Common myeloid progenitor, CD34-positive (primary cell): ENCODE measurements at regions not wholly inside any gene's neighbourhood (a gene's known extent, or its start where the extent isn't known, plus 50 kb on each side); places are given as distances from the start of the nearest gene placed in this dataset.
"Not testable (repeated sequence)": the region's sequence is repeated elsewhere in the genome, so short reads cannot be mapped to it uniquely, and the experiment has no call there.

Source experiments
- CTCF ChIA-PET: fragments of 350-600 bp; sonication (Branson Sonifier 250); formaldehyde crosslinking; loops from one replicate; lab custom pipeline; 2021; ENCODE audit warnings: antibody characterized with exemption; lab: Charles Lee
- POLR2A ChIA-PET: fragments of 350-600 bp; sonication (Branson Sonifier 250); formaldehyde crosslinking; loops from one replicate; lab custom pipeline; 2021; ENCODE audit warnings: antibody characterized with exemption; lab: Charles Lee
- DNase-seq, 3 donors: peaks; one replicate each; pipeline versions ENCODE4 v3.0.0 to v3.0.0-alpha.2; 2013
- H3K27ac ChIP-seq, 2 experiments: 1 replicate in 1 of 2; 2 replicates in 1 of 2; pipeline ENCODE4 v1.7.0; 2013; ENCODE audit warnings: inconsistent platforms in 2 of 2, low read length in 2 of 2, mild to moderate bottlenecking in 2 of 2, low read depth in 1 of 2, moderate library complexity in 1 of 2; ENCODE audit not compliant: severe bottlenecking in 2 of 2, insufficient read depth in 1 of 2, poor library complexity in 1 of 2
- H3K27me3 ChIP-seq, 5 experiments: replicated peaks in 2 of 5; 1 replicate in 3 of 5; 2 replicates in 2 of 5; pipeline versions ENCODE4 v1.6.1 to v1.7.0; 2013; ENCODE audit warnings: low read length in 4 of 5, mild to moderate bottlenecking in 2 of 5, moderate library complexity in 2 of 5, inconsistent platforms in 1 of 5; ENCODE audit not compliant: insufficient read depth in 5 of 5, control insufficient read depth in 4 of 5
- H3K36me3 ChIP-seq, 4 experiments: 1 replicate in 2 of 4; 2 replicates in 2 of 4; pipeline versions ENCODE4 v1.6.1 to v1.7.0; 2013; ENCODE audit warnings: low read length in 3 of 4, control low read depth in 1 of 4, mild to moderate bottlenecking in 1 of 4; ENCODE audit not compliant: control insufficient read depth in 4 of 4, insufficient read depth in 4 of 4
- H3K4me1 ChIP-seq, 4 experiments: 1 replicate in 3 of 4; 2 replicates in 1 of 4; pipeline versions ENCODE4 v1.6.1 to v1.7.1; 2013; ENCODE audit warnings: low read length in 3 of 4, mild to moderate bottlenecking in 3 of 4, control low read depth in 1 of 4, inconsistent platforms in 1 of 4, moderate library complexity in 1 of 4; ENCODE audit not compliant: control insufficient read depth in 4 of 4, insufficient read depth in 4 of 4; ENCODE audit errors: control extremely low read depth in 1 of 4
- H3K4me3 ChIP-seq, 7 experiments: 1 replicate in 4 of 7; 2 replicates in 3 of 7; pipeline versions ENCODE4 v1.5.1 to v1.7.0; 2013; ENCODE audit warnings: mild to moderate bottlenecking in 7 of 7, low read length in 6 of 7, moderate library complexity in 6 of 7, inconsistent platforms in 2 of 7, low read depth in 2 of 7, control low read depth in 1 of 7; ENCODE audit not compliant: insufficient read depth in 4 of 7, control insufficient read depth in 1 of 7; ENCODE audit errors: extremely low read depth in 1 of 7
- H3K9me3 ChIP-seq, 5 experiments: 1 replicate in 4 of 5; 2 replicates in 1 of 5; pipeline versions ENCODE4 v1.6.1 to v1.7.1; 2013; ENCODE audit warnings: low read length in 4 of 5, mild to moderate bottlenecking in 2 of 5, inconsistent platforms in 1 of 5, low read depth in 1 of 5, moderate library complexity in 1 of 5; ENCODE audit not compliant: control insufficient read depth in 4 of 5, insufficient read depth in 2 of 5; ENCODE audit errors: control extremely low read depth in 1 of 5
- WGBS: methylation state at CpG from one replicate; pipeline ENCODE4 v1.1.5; 2013; ENCODE audit not compliant: insufficient coverage; 5-methylcytosine and 5-hydroxymethylcytosine counted together

DNA sequence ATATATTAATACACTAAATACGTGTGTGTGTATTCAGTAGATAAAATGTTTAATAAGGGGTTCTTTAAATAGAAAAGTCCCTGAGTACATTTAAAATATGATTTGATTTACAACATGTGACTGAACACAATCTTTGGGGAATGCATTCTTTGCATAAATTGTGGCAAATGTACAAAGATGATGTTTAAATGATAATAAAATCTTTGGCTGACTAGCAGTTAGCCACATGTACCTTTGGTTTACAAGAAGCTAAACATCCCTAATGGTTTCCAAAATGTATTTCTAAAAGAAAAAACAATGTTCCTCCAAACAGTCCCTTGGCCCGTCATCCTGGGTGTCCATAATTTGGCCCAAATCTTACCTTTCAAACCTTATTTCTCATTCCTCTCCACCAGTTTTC is 106.4 kb upstream of the MARK1 start:
- Histone ChIP-seq H3K27me3 (peaks cover 0 to 2% (median 0%) of the 10 kb centered on the region in 5 experiments), H3K36me3 (no peaks in the 10 kb centered on the region), H3K4me1 (no peaks in the 10 kb centered on the region), H3K9me3 (no peaks in the 10 kb centered on the region), H3K4me3 (no peak overlapping the region), H3K27ac (no peak overlapping the region)
- CTCF ChIA-PET: no interaction called here
- WGBS: 100% methylated on average over 1 of the region's 2 CpGs
- no peak for DNase-seq
- POLR2A ChIA-PET: no interaction called here

DNA sequence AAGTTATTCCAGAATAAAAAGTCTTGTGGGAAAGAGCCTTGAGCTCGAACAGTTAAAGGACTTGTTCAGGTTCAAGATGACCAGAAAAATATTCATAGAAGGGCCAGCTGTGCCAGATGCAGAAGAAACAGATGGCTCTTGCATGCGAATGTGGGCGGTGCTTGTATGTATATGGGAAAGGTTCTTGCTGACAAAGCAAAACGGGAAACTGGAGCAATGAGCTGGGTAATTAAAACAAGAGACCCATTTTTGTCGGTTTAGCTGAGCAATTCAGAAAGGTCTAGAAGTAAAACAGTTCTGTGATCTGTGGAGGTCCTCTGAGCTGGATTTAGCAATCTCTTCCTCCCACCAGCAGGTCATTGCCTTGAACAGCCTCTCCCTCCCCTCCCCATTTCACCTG is 107.2 kb upstream of the MARK1 start:
- peaks cover 0 to 2% (median 0%) of the 10 kb centered on the region in 5 experiments for H3K9me3 ChIP-seq
- no peaks in the 10 kb centered on the region for H3K36me3 ChIP-seq
- 72% methylated on average over 5 of the region's 5 CpGs for WGBS
- no peaks in the 10 kb centered on the region for H3K4me1 ChIP-seq
- no peak overlapping the region for H3K4me3 ChIP-seq
- no peak for DNase-seq
- H3K27me3 ChIP-seq: peaks cover 0 to 2% (median 0%) of the 10 kb centered on the region in 5 experiments
- ChIA-PET POLR2A (no interaction called here), CTCF (no interaction called here)
- no peak overlapping the region for H3K27ac ChIP-seq

DNA sequence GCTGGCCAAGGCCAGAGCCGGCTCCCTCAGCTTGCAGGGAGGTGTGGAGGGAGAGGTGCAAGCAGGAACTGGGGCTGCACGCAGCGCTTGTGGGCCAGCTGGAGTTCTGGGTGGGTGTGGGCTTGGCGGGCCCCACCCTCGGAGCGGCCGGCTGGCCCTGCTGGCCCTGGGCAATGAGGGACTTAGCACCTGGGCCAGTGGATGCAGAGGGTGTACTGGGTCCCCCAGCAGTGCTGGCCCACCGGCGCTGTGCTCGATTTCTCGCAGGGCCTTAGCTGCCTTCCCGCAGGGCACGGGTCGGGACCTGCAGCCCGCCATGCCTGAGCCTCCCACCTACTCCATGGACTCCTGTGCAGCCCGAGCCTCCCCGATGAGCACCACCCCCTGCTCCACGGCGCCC is 115.6 kb upstream of the MARK1 start:
- H3K4me1 ChIP-seq, DNase-seq, POLR2A ChIA-PET, H3K36me3 ChIP-seq, H3K9me3 ChIP-seq, H3K4me3 ChIP-seq, CTCF ChIA-PET, H3K27me3 ChIP-seq, H3K27ac ChIP-seq: not testable (repeated sequence)
- WGBS: 99% methylated on average over 11 of the region's 19 CpGs

DNA sequence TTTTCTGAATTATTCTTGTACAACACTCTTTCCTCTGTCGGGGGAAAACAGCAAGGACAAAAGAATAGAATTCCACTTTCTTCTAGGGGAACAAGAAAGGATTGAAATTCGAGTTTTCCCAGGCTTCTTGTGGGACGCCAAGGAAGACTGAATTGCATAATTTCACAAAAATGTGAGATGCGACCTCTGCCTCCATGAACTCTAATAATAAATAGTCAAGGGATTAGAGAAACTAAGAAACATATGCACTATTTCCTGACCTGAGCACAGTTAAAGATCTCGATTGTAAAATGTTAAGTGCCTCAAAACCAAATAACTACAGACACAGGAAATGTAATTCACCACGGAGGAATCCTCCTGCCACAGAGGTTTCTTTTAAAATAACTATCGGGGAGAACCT is 117.3 kb upstream of the MARK1 start:
- Histone ChIP-seq H3K9me3 (no peaks in the 10 kb centered on the region), H3K27ac (no peak overlapping the region), H3K36me3 (no peaks in the 10 kb centered on the region), H3K27me3 (peaks cover 0 to 7% (median 4%) of the 10 kb centered on the region in 5 experiments), H3K4me3 (no peak overlapping the region), H3K4me1 (no peaks in the 10 kb centered on the region)
- no peak for DNase-seq
- POLR2A ChIA-PET: no interaction called here
- CTCF ChIA-PET: no interaction called here
- 79% methylated on average over 2 of the region's 7 CpGs for WGBS

DNA sequence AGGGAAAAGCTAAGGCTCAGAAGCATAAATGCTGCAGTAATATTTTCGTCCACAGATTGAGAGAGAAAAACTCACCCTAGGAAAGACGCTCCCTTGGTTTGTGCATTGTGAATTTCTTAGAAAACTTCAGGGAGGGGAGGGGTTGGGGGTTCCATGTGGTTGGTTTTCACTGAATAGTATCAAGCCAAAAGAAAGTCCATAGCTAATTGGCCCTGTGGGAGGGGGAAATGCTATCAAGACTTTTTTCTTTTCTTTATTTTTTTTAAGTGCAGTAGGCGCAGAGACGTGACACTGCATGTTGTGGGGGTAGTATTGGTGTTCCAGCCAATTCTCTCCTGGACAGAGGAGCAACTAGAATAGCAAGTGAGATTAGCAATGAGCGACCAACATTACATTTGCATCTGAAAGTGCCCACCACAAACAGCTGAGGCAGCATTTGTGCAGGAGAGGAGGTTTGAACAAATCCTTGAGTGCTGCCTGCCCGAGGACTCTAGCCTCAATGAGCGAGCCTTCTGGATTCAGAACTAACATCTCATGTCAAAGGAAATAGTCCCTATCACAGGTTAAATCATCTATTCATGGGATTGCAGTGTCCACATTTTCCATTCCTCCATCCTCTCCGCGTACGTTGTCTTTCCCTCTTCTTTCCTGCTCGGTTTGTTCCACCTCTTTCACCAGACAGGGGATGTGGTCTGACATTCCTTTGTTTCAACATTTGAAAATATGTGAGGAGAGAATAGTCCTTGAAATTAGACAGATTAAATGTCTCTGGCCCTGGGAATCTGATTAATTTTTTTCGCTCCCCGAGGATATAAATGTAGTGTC is 118.0 kb upstream of the MARK1 start:
- 75% methylated on average over 5 of the region's 13 CpGs for WGBS
- Histone ChIP-seq H3K27ac (no peak overlapping the region), H3K27me3 (peaks cover 0 to 7% (median 4%) of the 10 kb centered on the region in 5 experiments), H3K9me3 (no peaks in the 10 kb centered on the region), H3K4me1 (no peaks in the 10 kb centered on the region), H3K4me3 (no peak overlapping the region), H3K36me3 (no peaks in the 10 kb centered on the region)
- ChIA-PET CTCF (no interaction called here), POLR2A (no interaction called here)
- no peak for DNase-seq

DNA sequence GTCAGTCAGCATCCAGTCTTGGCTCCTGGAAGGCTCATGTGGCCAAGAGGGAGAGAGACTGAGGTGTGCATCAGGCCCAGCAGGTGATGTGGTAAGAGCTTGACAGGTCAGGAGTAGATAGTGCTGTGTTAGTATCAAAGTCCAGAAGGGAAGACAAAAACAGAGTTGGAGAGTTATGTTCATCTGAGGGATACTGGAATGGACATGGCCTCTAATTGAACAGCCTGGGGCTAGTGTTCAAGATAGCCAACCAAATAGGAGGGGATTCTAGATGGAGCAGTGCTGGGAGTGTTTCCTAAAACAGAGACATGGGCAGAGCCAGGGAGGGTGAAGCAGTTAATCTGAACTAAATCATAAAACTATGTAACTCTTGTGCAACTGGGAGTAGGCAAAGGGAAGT is 120.7 kb upstream of the MARK1 start:
- H3K4me1 ChIP-seq: no peaks in the 10 kb centered on the region
- no peak for DNase-seq
- POLR2A ChIA-PET: no interaction called here
- H3K27me3 ChIP-seq: peaks cover 0 to 7% (median 4%) of the 10 kb centered on the region in 5 experiments
- no peaks in the 10 kb centered on the region for H3K36me3 ChIP-seq
- no peak overlapping the region for H3K27ac ChIP-seq
- CTCF ChIA-PET: no interaction called here
- no peak overlapping the region for H3K4me3 ChIP-seq
- peaks cover 0 to 2% (median 0%) of the 10 kb centered on the region in 5 experiments for H3K9me3 ChIP-seq

DNA sequence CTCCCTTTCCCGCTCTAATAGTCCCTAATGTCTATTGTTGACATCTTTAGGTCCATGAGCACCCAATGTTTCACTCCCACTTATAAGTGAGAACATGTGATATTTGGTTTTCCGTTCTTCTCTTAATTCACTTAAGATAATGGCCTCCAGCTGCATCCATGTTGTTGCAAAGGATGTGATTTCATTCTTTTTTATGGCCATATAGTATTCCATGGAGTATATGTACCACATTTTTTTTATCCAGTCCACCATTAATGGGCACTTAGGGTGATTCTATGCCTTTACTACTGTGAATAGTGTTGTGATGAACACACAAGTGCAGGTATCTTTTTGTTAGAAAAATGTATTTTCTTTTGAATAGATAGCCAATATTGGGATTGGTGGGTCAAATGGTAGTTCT is 126.0 kb upstream of the RAB3GAP2 start:
- no peaks in the 10 kb centered on the region for H3K36me3 ChIP-seq
- no peaks in the 10 kb centered on the region for H3K4me1 ChIP-seq
- H3K9me3 ChIP-seq: no peaks in the 10 kb centered on the region
- ChIA-PET POLR2A (no interaction called here), CTCF (no interaction called here)
- no peak overlapping the region for H3K27ac ChIP-seq
- H3K27me3 ChIP-seq: peaks cover 0 to 5% (median 0%) of the 10 kb centered on the region in 5 experiments
- DNase-seq: no peak
- no peak overlapping the region for H3K4me3 ChIP-seq
- no CpG with 5 or more reads among the region's 2 CpGs for WGBS
